Ascending aorta (tissue), 2 donors: ENCODE measurements at regions not wholly inside any gene's neighbourhood (a gene's known extent, or its start where the extent isn't known, plus 50 kb on each side); places are given as distances from the start of the nearest gene placed in this dataset.

ENCODE experiments used
- DNase-seq, 2 donors: peaks; one replicate each; pipeline ENCODE4 v3.0.0-alpha.2; 2019; ENCODE audit warnings: low spot score in 2 of 2
- H3K27ac ChIP-seq, 2 donors: fragments of 200-600 bp; sonication (generic); one replicate each; pipeline ENCODE4 v1.5.1; 2016 to 2017; ENCODE audit warnings: mild to moderate bottlenecking in 1 of 2
- H3K27me3 ChIP-seq: fragments of 200-600 bp; sonication (generic); one replicate; pipeline ENCODE4 v1.5.1; 2017
- H3K36me3 ChIP-seq, 2 donors: fragments of 200-600 bp; sonication (generic); one replicate each; pipeline ENCODE4 v1.5.1; 2016
- H3K4me1 ChIP-seq, 2 donors: fragments of 200-600 bp; sonication (generic); one replicate each; pipeline ENCODE4 v1.5.1; 2016 to 2017; ENCODE audit warnings: mild to moderate bottlenecking in 1 of 2
- H3K4me3 ChIP-seq, 2 donors: fragments of 200-600 bp; sonication (generic); one replicate each; pipeline ENCODE4 v1.5.1; 2016 to 2017; ENCODE audit warnings: mild to moderate bottlenecking in 1 of 2
- H3K9me3 ChIP-seq, 2 donors: fragments of 200-600 bp; sonication (generic); one replicate each; pipeline ENCODE4 v1.5.1; 2016
- CTCF ChIP-seq, 3 experiments: fragments of 200-600 bp in 2 of 3; fragments of 450-650 bp in 1 of 3; sonication (generic) in 2 of 3; IDR thresholded peaks; one replicate each; pipeline ENCODE4 v1.5.1; 2016 to 2019; ENCODE audit warnings: antibody characterized with exemption in 3 of 3, mild to moderate bottlenecking in 1 of 3, moderate library complexity in 1 of 3
- intact Hi-C: fragments of 100-400 bp; cut with DNase I; formaldehyde crosslinking; loops from one replicate; pipeline ENCODE4 v1.15.1; 2023

- no peak for TF ChIP-seq CTCF (IDR thresholded peaks at IDR 0.05)
- DNase-seq, result no peak
- no peak overlapping the region for H3K4me3 ChIP-seq
- no peak overlapping the region for H3K27ac ChIP-seq
- H3K27me3 ChIP-seq, result no peaks in the 10 kb centered on the region
- no peaks in the 10 kb centered on the region for H3K9me3 ChIP-seq
- intact Hi-C loops, result no loop called here
- no peaks in the 10 kb centered on the region for H3K4me1 ChIP-seq
- no peaks in the 10 kb centered on the region for H3K36me3 ChIP-seq
Observed at GRCh38 chr10:120960725-120961124, 109.6 kb downstream of the WDR11 start.

GRCh38 chr10:120961795-120962755, 110.9 kb downstream of the WDR11 start:
- Histone ChIP-seq H3K9me3 (no peaks in the 10 kb centered on the region), H3K27ac (no peak overlapping the region), H3K4me1 (no peaks in the 10 kb centered on the region), H3K36me3 (no peaks in the 10 kb centered on the region), H3K4me3 (no peak overlapping the region), H3K27me3 (no peaks in the 10 kb centered on the region)
- intact Hi-C loops, result no loop called here
- TF ChIP-seq CTCF (IDR thresholded peaks at IDR 0.05), result no peak
- DNase-seq, result no peak

- Histone ChIP-seq H3K27me3 (no peaks in the 10 kb centered on the region), H3K36me3 (no peaks in the 10 kb centered on the region), H3K4me3 (no peak overlapping the region), H3K9me3 (no peaks in the 10 kb centered on the region), H3K27ac (no peak overlapping the region), H3K4me1 (no peaks in the 10 kb centered on the region)
- DNase-seq, result no peak
- intact Hi-C loops, result no loop called here
- no peak for TF ChIP-seq CTCF (IDR thresholded peaks at IDR 0.05)
Observed at GRCh38 chr10:120962756-120963593, 111.8 kb downstream of the WDR11 start.

- Histone ChIP-seq H3K4me1 (no peaks in the 10 kb centered on the region), H3K9me3 (no peaks in the 10 kb centered on the region), H3K27me3 (no peaks in the 10 kb centered on the region), H3K4me3 (no peak overlapping the region), H3K27ac (no peak overlapping the region), H3K36me3 (no peaks in the 10 kb centered on the region)
- intact Hi-C loops, result no loop called here
- DNase-seq, result no peak
- no peak for TF ChIP-seq CTCF (IDR thresholded peaks at IDR 0.05)
Observed at GRCh38 chr10:120963594-120964220, 112.5 kb downstream of the WDR11 start.

GRCh38 chr10:120966657-120967045, 115.5 kb downstream of the WDR11 start:
- Histone ChIP-seq H3K36me3 (no peaks in the 10 kb centered on the region), H3K27me3 (no peaks in the 10 kb centered on the region), H3K4me1 (no peaks in the 10 kb centered on the region), H3K9me3 (no peaks in the 10 kb centered on the region), H3K4me3 (no peak overlapping the region), H3K27ac (no peak overlapping the region)
- no peak for TF ChIP-seq CTCF (IDR thresholded peaks at IDR 0.05)
- intact Hi-C loops, result no loop called here
- DNase-seq, result no peak
